GM18951 (cell line): ENCODE measurements at regions not wholly inside any gene's neighbourhood (a gene's known extent, or its start where the extent isn't known, plus 50 kb on each side); places are given as distances from the start of the nearest gene placed in this dataset.
"Not testable (repeated sequence)": the region's sequence is repeated elsewhere in the genome, so short reads cannot be mapped to it uniquely, and the experiment has no call there.

Source experiments
- POLR2A ChIP-seq: IDR thresholded peaks from 4 replicates; pipeline ENCODE4 v1.6.1; 2011; ENCODE audit warnings: mild to moderate bottlenecking; ENCODE audit not compliant: insufficient read length, insufficient read depth; ENCODE audit errors: extremely low read depth
- in situ Hi-C: fragments of 300-500 bp; cut with MboI; formaldehyde crosslinking; loops from one replicate; pipeline ENCODE4 v1.12.0; 2022; ENCODE audit warnings: low sequenced_read_pairs, mixed read lengths, inconsistent platforms; ENCODE audit not compliant: unreplicated experiment

DNA sequence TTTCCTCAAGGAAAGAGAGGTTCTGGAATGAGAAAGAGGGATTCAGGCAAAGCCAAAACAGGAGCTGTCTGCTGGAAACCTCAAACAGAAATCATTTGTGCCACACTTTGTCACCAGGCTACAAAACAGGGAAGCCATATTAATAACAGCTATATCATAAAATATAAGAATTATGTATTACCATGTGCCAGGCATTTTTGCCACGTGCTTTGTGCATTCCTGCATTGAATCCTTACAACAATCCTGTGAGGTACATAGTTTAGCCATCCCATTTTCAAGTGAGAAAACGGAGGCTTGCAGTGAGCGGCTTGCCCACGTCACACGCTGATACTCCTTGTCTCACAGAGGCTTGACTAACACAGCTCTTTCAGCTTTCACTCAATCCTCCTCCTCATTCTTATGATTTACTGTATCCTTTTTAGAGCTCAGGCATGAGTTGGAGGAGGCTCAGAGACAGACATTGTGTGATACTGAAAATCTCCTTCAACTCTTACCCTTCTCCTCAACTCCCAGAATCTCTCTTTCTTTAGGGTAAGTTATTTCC, 148.4 kb upstream of the MEX3C start:
- in situ Hi-C loops, result no loop called here
- TF ChIP-seq POLR2A, result no peak

DNA sequence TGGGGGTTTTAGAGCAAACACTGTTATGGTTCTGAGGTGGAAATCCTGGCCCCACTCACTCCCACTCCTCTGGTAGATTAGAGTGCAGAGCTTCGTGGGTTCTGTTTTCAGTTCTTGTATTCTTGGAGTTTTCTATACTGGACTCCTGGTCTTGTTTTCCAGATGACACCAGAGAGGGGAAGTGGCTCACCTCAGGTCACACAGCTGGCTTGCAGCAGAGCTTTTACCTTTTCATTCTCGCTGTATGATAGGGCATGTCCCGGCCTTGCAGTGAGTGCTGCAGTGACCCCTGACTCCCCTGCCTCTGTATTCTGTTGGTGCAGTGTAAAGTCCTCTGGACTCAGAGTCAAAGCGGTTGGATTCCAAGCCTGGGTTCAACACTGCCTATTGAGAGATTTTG, 148.9 kb upstream of the MEX3C start:
- TF ChIP-seq POLR2A, result no peak
- in situ Hi-C loops, result no loop called here

DNA sequence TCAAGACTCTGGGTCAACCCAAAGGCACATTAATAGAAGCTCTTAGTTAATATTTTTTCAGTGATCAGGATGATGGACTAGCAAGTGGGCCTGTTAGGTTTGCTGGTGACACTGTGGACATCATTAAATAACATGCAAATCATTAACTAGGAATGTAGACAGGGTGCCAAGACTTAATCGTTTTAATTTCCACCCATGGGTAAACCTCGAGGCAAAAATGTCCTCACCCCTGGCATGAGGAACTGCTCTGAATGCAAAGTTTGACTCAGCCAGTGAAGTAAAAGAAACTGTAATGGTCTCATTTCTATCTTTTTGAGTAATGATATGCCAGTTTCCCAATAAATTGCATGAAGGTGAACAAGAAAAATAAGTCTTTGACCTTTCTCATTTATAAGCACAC, 152.6 kb upstream of the MEX3C start:
- in situ Hi-C loops, result no loop called here
- TF ChIP-seq POLR2A, result no peak

GRCh38 chr18:51355841-51356240, 158.4 kb upstream of the MEX3C start:
- in situ Hi-C loops, result no loop called here
- no peak for TF ChIP-seq POLR2A

DNA sequence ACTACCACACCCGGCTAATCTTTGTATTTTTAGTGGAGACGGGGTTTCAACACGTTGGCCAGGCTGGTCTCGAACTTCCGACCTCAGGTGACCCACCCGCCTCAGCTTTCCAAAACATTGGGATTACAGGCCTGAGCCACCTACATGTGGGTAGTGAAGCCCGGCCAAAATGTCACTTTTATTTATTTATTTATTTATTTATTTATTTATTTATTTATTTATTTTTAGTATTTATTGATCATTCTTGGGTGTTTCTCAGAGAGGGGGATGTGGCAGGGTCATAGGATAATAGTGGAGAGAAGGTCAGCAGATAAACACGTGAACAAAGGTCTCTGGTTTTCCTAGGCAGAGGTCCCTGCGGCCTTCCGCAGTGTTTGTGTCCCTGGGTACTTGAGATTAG, 162.8 kb upstream of the MEX3C start:
- in situ Hi-C loops, result not testable (repeated sequence)

- no peak for TF ChIP-seq POLR2A
- in situ Hi-C loops, result no loop called here
These were observed 163.8 kb upstream of the MEX3C start for GRCh38 chr18:51361130-51361860.

GRCh38 chr18:51363384-51363783, 165.9 kb upstream of the MEX3C start:
- TF ChIP-seq POLR2A, result no peak

GRCh38 chr18:51370996-51371395, 173.5 kb upstream of the MEX3C start:
- no peak for TF ChIP-seq POLR2A
- in situ Hi-C loops, result no loop called here

More at GRCh38 chr18:51363384-51363783, 165.9 kb upstream of the MEX3C start:
- in situ Hi-C loops, result no loop called here

GRCh38 chr18:51371929-51372328, 174.4 kb upstream of the MEX3C start:
- TF ChIP-seq POLR2A, result no peak
- in situ Hi-C loops, result no loop called here

GRCh38 chr18:51382081-51382480, 184.6 kb upstream of the MEX3C start:
- in situ Hi-C loops, result loop anchor here (25.0 kb wide), 1 partner anchor 270 kb away; no protein-coding TSS in a partner anchor
- no peak for TF ChIP-seq POLR2A

- TF ChIP-seq POLR2A, result no peak
- in situ Hi-C loops, result loop anchor here (25.0 kb wide), 1 partner anchor 271 kb away; no protein-coding TSS in a partner anchor
These were observed 185.6 kb upstream of the MEX3C start for GRCh38 chr18:51383116-51383515.

GRCh38 chr18:51383711-51384110, 186.2 kb upstream of the MEX3C start:
- in situ Hi-C loops, result loop anchor here (25.0 kb wide), 1 partner anchor 271 kb away; no protein-coding TSS in a partner anchor
- no peak for TF ChIP-seq POLR2A

DNA sequence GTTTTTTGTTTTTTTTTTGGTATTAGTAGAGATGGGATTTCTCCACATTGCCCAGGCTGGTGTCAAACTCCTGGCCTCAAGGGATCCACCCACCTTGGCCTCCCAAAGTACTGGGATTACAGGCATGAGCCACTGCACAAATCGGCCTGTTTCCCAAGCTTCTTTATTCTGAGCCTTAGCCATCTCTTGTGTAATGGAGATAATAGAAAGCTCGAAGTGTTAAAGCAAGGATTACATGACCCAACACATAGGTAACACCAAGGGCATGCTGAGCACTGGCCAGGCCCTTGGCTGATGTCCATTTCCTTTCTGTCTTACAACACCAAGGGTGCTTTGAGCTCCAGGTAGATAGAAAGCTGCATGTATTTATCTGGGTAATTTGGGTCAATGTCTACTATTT, 187.8 kb upstream of the MEX3C start:
- TF ChIP-seq POLR2A, result no peak
- in situ Hi-C loops, result loop anchor here (25.0 kb wide), 1 partner anchor 273 kb away; no protein-coding TSS in a partner anchor

- TF ChIP-seq POLR2A, result no peak
- in situ Hi-C loops, result loop anchor here (25.0 kb wide), 1 partner anchor 278 kb away; no protein-coding TSS in a partner anchor
These were observed 193.2 kb upstream of the MEX3C start for GRCh38 chr18:51390702-51391101.
